ENCODE measurements at regions not wholly inside any gene's neighbourhood (a gene's known extent, or its start where the extent isn't known, plus 50 kb on each side); places are given as distances from the start of the nearest gene placed in this dataset.

GRCh38 chr12:89962648-89963047 is 254.0 kb upstream of the ATP2B1 start:
- TF ChIP-seq GATA2 (IDR thresholded peaks at IDR 0.05; ENCODE audit: low read depth, low read length) (no peak), GATA3 (IDR thresholded peaks at IDR 0.05; ENCODE audit: low read depth, low read length) (no peak)

Measured in SH-SY5Y (cell line).